Mammary epithelial cell (primary cell): ENCODE measurements at regions not wholly inside any gene's neighbourhood (a gene's known extent, or its start where the extent isn't known, plus 50 kb on each side); places are given as distances from the start of the nearest gene placed in this dataset.

ENCODE experiments used
- CTCF ChIP-seq, 2 donors: IDR thresholded peaks in 1 of 2; conservative IDR thresholded peaks in 1 of 2; 2 replicates each; pipeline ENCODE4 v1.5.1; 2011 to 2012; ENCODE audit warnings: inconsistent platforms in 2 of 2, low read length in 2 of 2, mild to moderate bottlenecking in 2 of 2, control low read depth in 1 of 2, low read depth in 1 of 2; ENCODE audit not compliant: insufficient read depth in 1 of 2; ENCODE audit errors: extremely low read depth in 1 of 2
- EZH2 ChIP-seq: IDR thresholded peaks from 2 replicates; pipeline ENCODE4 v1.6.1; 2012; ENCODE audit warnings: low read length, inconsistent platforms, borderline replicate concordance

DNA sequence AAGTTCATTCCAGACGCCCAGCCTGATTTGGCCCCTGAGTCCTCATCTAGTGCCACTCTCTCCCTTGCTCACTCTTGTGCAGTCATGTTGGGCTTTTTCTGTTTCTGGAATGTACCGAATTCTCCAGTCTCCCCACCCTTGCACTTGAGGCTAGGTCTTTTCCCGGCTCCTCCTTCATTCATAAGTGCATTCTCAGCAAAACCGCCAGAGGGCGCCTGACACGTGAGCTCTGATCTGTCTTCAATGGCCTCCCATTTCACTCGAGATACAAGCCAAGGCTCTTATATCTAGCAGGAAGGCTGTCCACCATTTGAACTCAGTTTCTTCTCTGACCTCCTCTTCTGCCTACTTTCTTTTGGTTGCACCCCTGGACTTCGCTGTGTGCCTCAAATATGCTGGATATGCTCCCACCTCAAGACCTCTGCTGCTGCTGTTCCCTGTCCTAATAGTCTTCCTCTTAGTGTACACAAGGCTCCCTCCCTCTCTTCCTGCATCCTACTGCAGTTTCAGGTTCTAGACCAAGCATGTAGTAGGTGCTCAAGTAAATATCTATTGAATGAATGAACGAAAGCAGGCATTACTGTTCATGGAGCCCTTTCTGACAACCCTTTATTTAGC is 568.1 kb upstream of the WWC1 start:
- peak; percentile 84 to 91 for TF ChIP-seq CTCF (conservative IDR thresholded peaks at IDR 0.05 in 1 of 2, IDR thresholded peaks at IDR 0.05 in 1 of 2; ENCODE audit: extremely low read depth in 1 of 2, insufficient read depth in 1 of 2, low read depth in 1 of 2, low read length in 2 of 2)
- no peak for TF ChIP-seq EZH2
